ENCODE measurements at regions not wholly inside any gene's neighbourhood (a gene's known extent, or its start where the extent isn't known, plus 50 kb on each side); places are given as distances from the start of the nearest gene placed in this dataset.

DNA sequence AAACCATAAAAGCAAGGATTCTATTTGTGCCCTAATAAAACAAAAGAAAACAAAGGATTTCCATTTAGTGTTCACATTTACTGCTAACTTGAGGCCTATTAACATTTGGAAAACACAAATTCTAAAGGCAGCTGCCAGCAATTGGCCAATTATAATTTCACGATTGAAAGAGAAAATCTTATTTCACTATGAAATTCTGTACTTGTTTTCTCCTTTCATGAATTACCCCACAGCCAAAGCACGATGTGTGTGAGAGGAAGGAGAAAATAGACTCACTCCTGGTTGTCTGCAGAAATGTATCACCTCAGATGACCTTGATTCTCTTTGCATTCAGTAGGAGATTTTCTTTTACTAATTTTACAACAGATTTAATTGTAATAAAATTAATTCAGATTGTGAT, 242.8 kb upstream of the GBE1 start:
- no peak for TF ChIP-seq SP1 (IDR thresholded peaks at IDR 0.05)
- TF ChIP-seq BHLHE40 (IDR thresholded peaks at IDR 0.05; ENCODE audit: borderline replicate concordance): no peak
- TF ChIP-seq NFRKB (IDR thresholded peaks at IDR 0.05): no peak

Data from HEK293T (cell line).